ENCODE measurements at regions not wholly inside any gene's neighbourhood (a gene's known extent, or its start where the extent isn't known, plus 50 kb on each side); places are given as distances from the start of the nearest gene placed in this dataset.
"Not testable (repeated sequence)": the region's sequence is repeated elsewhere in the genome, so short reads cannot be mapped to it uniquely, and the experiment has no call there.

GRCh38 chr2:34547340-34547739 lies 948.2 kb upstream of the FAM98A start:
- no peak for DNase-seq (ENCODE audit: low read depth)

- no peak for DNase-seq (ENCODE audit: low read depth)
Measured at GRCh38 chr2:34545486-34546136, 946.5 kb upstream of the FAM98A start.

- no peak for DNase-seq (ENCODE audit: low read depth)
Measured at GRCh38 chr2:34534761-34535160, 935.7 kb upstream of the FAM98A start.

- DNase-seq (ENCODE audit: low read depth) = no peak
Measured at GRCh38 chr2:34534341-34534740, 935.2 kb upstream of the FAM98A start.

GRCh38 chr2:34533585-34534183 lies 934.6 kb upstream of the FAM98A start:
- no peak for DNase-seq (ENCODE audit: low read depth)

- no peak for DNase-seq (ENCODE audit: low read depth)
Measured at GRCh38 chr2:34529965-34530364, 930.9 kb upstream of the FAM98A start.

- no peak for DNase-seq (ENCODE audit: low read depth)
Measured at GRCh38 chr2:34523958-34524514, 924.9 kb upstream of the FAM98A start.

GRCh38 chr2:34519659-34520058 lies 920.6 kb upstream of the FAM98A start:
- DNase-seq (ENCODE audit: low read depth) = no peak

- DNase-seq (ENCODE audit: low read depth) = no peak
Measured at GRCh38 chr2:34498561-34498960, 899.5 kb upstream of the FAM98A start.

- DNase-seq (ENCODE audit: low read depth) = not testable (repeated sequence)
Measured at GRCh38 chr2:34494192-34494591, 895.1 kb upstream of the FAM98A start.

- no peak for DNase-seq (ENCODE audit: low read depth)
Measured at GRCh38 chr2:34492561-34493455, 893.7 kb upstream of the FAM98A start.

- DNase-seq (ENCODE audit: low read depth) = no peak
Measured at GRCh38 chr2:34486965-34487364, 887.9 kb upstream of the FAM98A start.

- DNase-seq (ENCODE audit: low read depth) = no peak
Measured at GRCh38 chr2:34481542-34481941, 882.4 kb upstream of the FAM98A start.

- no peak for DNase-seq (ENCODE audit: low read depth)
Measured at GRCh38 chr2:34480366-34480765, 881.3 kb upstream of the FAM98A start.

GRCh38 chr2:34475156-34475555 lies 876.1 kb upstream of the FAM98A start:
- no peak for DNase-seq (ENCODE audit: low read depth)

- DNase-seq (ENCODE audit: low read depth) = no peak
Measured at GRCh38 chr2:34474646-34475045, 875.5 kb upstream of the FAM98A start.

- DNase-seq (ENCODE audit: low read depth) = no peak
Measured at GRCh38 chr2:34447097-34447496, 848.0 kb upstream of the FAM98A start.

GRCh38 chr2:34423301-34423700 lies 824.2 kb upstream of the FAM98A start:
- no peak for DNase-seq (ENCODE audit: low read depth)

GRCh38 chr2:34419856-34420255 lies 820.8 kb upstream of the FAM98A start:
- no peak for DNase-seq (ENCODE audit: low read depth)

GRCh38 chr2:34416856-34417255 lies 817.8 kb upstream of the FAM98A start:
- DNase-seq (ENCODE audit: low read depth) = no peak

- DNase-seq (ENCODE audit: low read depth) = no peak
Measured at GRCh38 chr2:34414856-34415255, 815.8 kb upstream of the FAM98A start.

GRCh38 chr2:34408100-34408499 lies 809.0 kb upstream of the FAM98A start:
- DNase-seq (ENCODE audit: low read depth) = no peak

GRCh38 chr2:34403512-34403911 lies 804.4 kb upstream of the FAM98A start:
- no peak for DNase-seq (ENCODE audit: low read depth)
